ENCODE measurements at regions not wholly inside any gene's neighbourhood (a gene's known extent, or its start where the extent isn't known, plus 50 kb on each side); places are given as distances from the start of the nearest gene placed in this dataset.

- no peak for TF ChIP-seq POLR2AphosphoS5 (IDR thresholded peaks at IDR 0.05)
- no peak for TF ChIP-seq CTCF (IDR thresholded peaks at IDR 0.05)
- TF ChIP-seq EP300 (IDR thresholded peaks at IDR 0.05): no peak
- TF ChIP-seq POLR2A (IDR thresholded peaks at IDR 0.05; ENCODE audit: low read depth): no peak
- Histone ChIP-seq H3K9me3 (no peaks in the 10 kb centered on the region), H3K27me3 (no peaks in the 10 kb centered on the region), H3K27ac (replicated peaks in 1 of 4) (no peak overlapping the region), H3K4me3 (no peak overlapping the region), H3K4me1 (peaks cover 0 to 14% (median 3%) of the 10 kb centered on the region in 4 donors), H3K36me3 (no peaks in the 10 kb centered on the region)
- intact Hi-C loops (cut with DNase I): no loop called here
- 86% methylated on average over 1 of the region's 1 CpG for WGBS
- DNase-seq (ENCODE audit: extremely low spot score): no peak
Observed at GRCh38 chr2:189360861-189361260, 80.4 kb upstream of the WDR75 start.

GRCh38 chr2:189362283-189362682, 79.0 kb upstream of the WDR75 start:
- Histone ChIP-seq H3K27me3 (no peaks in the 10 kb centered on the region), H3K27ac (replicated peaks in 1 of 4) (peak overlapping the region in 1 of 4 donors; percentile 22), H3K9me3 (no peaks in the 10 kb centered on the region), H3K4me3 (no peak overlapping the region), H3K4me1 (peaks cover 0 to 15% (median 3%) of the 10 kb centered on the region in 4 donors), H3K36me3 (no peaks in the 10 kb centered on the region)
- no peak for DNase-seq (ENCODE audit: extremely low spot score)
- TF ChIP-seq CTCF (IDR thresholded peaks at IDR 0.05): no peak
- TF ChIP-seq EP300 (IDR thresholded peaks at IDR 0.05): no peak
- no peak for TF ChIP-seq POLR2A (IDR thresholded peaks at IDR 0.05; ENCODE audit: low read depth)
- no peak for TF ChIP-seq POLR2AphosphoS5 (IDR thresholded peaks at IDR 0.05)
- intact Hi-C loops (cut with DNase I): no loop called here

- intact Hi-C loops (cut with DNase I): no loop called here
- TF ChIP-seq EP300 (IDR thresholded peaks at IDR 0.05): no peak
- TF ChIP-seq CTCF (IDR thresholded peaks at IDR 0.05): no peak
- no peak for TF ChIP-seq POLR2A (IDR thresholded peaks at IDR 0.05; ENCODE audit: low read depth)
- TF ChIP-seq POLR2AphosphoS5 (IDR thresholded peaks at IDR 0.05): no peak
- Histone ChIP-seq H3K27ac (replicated peaks in 1 of 4) (no peak overlapping the region), H3K4me3 (no peak overlapping the region), H3K4me1 (peaks cover 0 to 18% (median 3%) of the 10 kb centered on the region in 4 donors), H3K9me3 (no peaks in the 10 kb centered on the region), H3K27me3 (no peaks in the 10 kb centered on the region), H3K36me3 (no peaks in the 10 kb centered on the region)
- no peak for DNase-seq (ENCODE audit: extremely low spot score)
- WGBS: 92% methylated on average over 2 of the region's 2 CpGs
Observed at GRCh38 chr2:189363559-189363958, 77.7 kb upstream of the WDR75 start.

GRCh38 chr2:189364607-189365006, 76.7 kb upstream of the WDR75 start:
- Histone ChIP-seq H3K36me3 (no peaks in the 10 kb centered on the region), H3K27ac (replicated peaks in 1 of 4) (no peak overlapping the region), H3K4me1 (peaks cover 0 to 18% (median 3%) of the 10 kb centered on the region in 4 donors), H3K4me3 (no peak overlapping the region), H3K27me3 (no peaks in the 10 kb centered on the region), H3K9me3 (no peaks in the 10 kb centered on the region)
- 98% methylated on average over 3 of the region's 3 CpGs for WGBS
- TF ChIP-seq CTCF (IDR thresholded peaks at IDR 0.05) (no peak), EP300 (IDR thresholded peaks at IDR 0.05) (no peak), POLR2AphosphoS5 (IDR thresholded peaks at IDR 0.05) (no peak), POLR2A (IDR thresholded peaks at IDR 0.05; ENCODE audit: low read depth) (no peak)
- intact Hi-C loops (cut with DNase I): no loop called here
- no peak for DNase-seq (ENCODE audit: extremely low spot score)

GRCh38 chr2:189366349-189366748, 74.9 kb upstream of the WDR75 start:
- H3K4me1 ChIP-seq: peaks cover 0 to 18% (median 3%) of the 10 kb centered on the region in 4 donors
- no peaks in the 10 kb centered on the region for H3K9me3 ChIP-seq
- no peak overlapping the region for H3K4me3 ChIP-seq
- no peaks in the 10 kb centered on the region for H3K36me3 ChIP-seq
- intact Hi-C loops (cut with DNase I): no loop called here
- no peak overlapping the region for H3K27ac ChIP-seq (replicated peaks in 1 of 4)
- TF ChIP-seq CTCF (IDR thresholded peaks at IDR 0.05) (no peak), POLR2AphosphoS5 (IDR thresholded peaks at IDR 0.05) (no peak), POLR2A (IDR thresholded peaks at IDR 0.05; ENCODE audit: low read depth) (no peak), EP300 (IDR thresholded peaks at IDR 0.05) (no peak)
- H3K27me3 ChIP-seq: no peaks in the 10 kb centered on the region
- 93% methylated on average over 3 of the region's 3 CpGs for WGBS
- DNase-seq (ENCODE audit: extremely low spot score): no peak

Data from esophagus muscularis mucosa (tissue), 4 donors.